OCI-LY7 (cell line): ENCODE measurements at regions not wholly inside any gene's neighbourhood (a gene's known extent, or its start where the extent isn't known, plus 50 kb on each side); places are given as distances from the start of the nearest gene placed in this dataset.

Source experiments
- BruUV-seq: library from RNA; stranded (reverse); fragments of 400-500 nt; replicated peaks from 2 replicates; lab custom pipeline; 2021; lab: Mats Ljungman, UMichigan
- CTCF ChIA-PET: fragments of 300-600 bp; sonication (Branson Sonifier 250); formaldehyde crosslinking; loops from one replicate; lab custom pipeline; 2022; ENCODE audit warnings: antibody characterized with exemption; ENCODE audit not compliant: unreplicated experiment; lab: Charles Lee
- POLR2A ChIA-PET: fragments of 300-600 bp; sonication (Branson Sonifier 250); formaldehyde crosslinking; loops from one replicate; lab custom pipeline; 2022; ENCODE audit warnings: antibody characterized with exemption; lab: Charles Lee
- DNase-seq: peaks from one replicate; pipeline ENCODE4 v3.0.0-alpha.2; 2015; ENCODE audit warnings: low spot score
- H2AFZ ChIP-seq: fragments of 200-600 bp; sonication (generic), shearing (Covaris generic); 2 replicates; pipeline ENCODE4 v1.6.1; 2014; ENCODE audit warnings: mild to moderate bottlenecking, antibody characterized with exemption, low read length, moderate library complexity
- H3K27ac ChIP-seq: fragments of 200-600 bp; sonication (generic); 2 replicates; pipeline ENCODE4 v1.5.1; 2014; ENCODE audit warnings: mixed run types, low read depth, mild to moderate bottlenecking, moderate library complexity, low read length, inconsistent platforms; ENCODE audit not compliant: poor library complexity, severe bottlenecking
- H3K36me3 ChIP-seq: fragments of 200-600 bp; sonication (generic); 2 replicates; pipeline ENCODE4 v1.6.1; 2014; ENCODE audit warnings: mild to moderate bottlenecking, antibody characterized with exemption, low read length, moderate library complexity, mixed read lengths; ENCODE audit not compliant: insufficient read depth
- H3K4me1 ChIP-seq: fragments of 200-600 bp; sonication (generic); 2 replicates; pipeline ENCODE4 v1.5.1; 2014; ENCODE audit warnings: mild to moderate bottlenecking, low read length; ENCODE audit not compliant: insufficient read depth, poor library complexity, severe bottlenecking
- H3K4me2 ChIP-seq: fragments of 200-600 bp; sonication (generic); 2 replicates; pipeline ENCODE4 v1.6.1; 2014; ENCODE audit warnings: mild to moderate bottlenecking, low read length
- H3K4me3 ChIP-seq: fragments of 200-600 bp; sonication (generic); 2 replicates; pipeline ENCODE4 v1.5.1; 2014; ENCODE audit warnings: mild to moderate bottlenecking, low read depth, low read length; ENCODE audit not compliant: poor library complexity, severe bottlenecking
- H3K79me2 ChIP-seq: fragments of 200-600 bp; sonication (generic); 2 replicates; pipeline ENCODE4 v1.6.1; 2016; ENCODE audit warnings: low read depth, mild to moderate bottlenecking, low read length, moderate library complexity, mixed read lengths; ENCODE audit not compliant: insufficient read depth
- H3K9me2 ChIP-seq: fragments of 200-600 bp; sonication (generic); 2 replicates; pipeline ENCODE4 v1.6.1; 2016; ENCODE audit warnings: mild to moderate bottlenecking, low read length, mixed read lengths; ENCODE audit not compliant: insufficient read depth
- H3K9me3 ChIP-seq: fragments of 200-600 bp; sonication (generic); 2 replicates; pipeline ENCODE4 v1.6.1; 2014; ENCODE audit warnings: mild to moderate bottlenecking, mixed run types, low read length, mixed read lengths
- H4K20me1 ChIP-seq: fragments of 200-600 bp; sonication (generic); 2 replicates; pipeline ENCODE4 v1.6.1; 2014; ENCODE audit warnings: mild to moderate bottlenecking, antibody characterized with exemption, low read length, moderate library complexity, mixed read lengths; ENCODE audit not compliant: insufficient read depth
- EZH2phosphoT487 ChIP-seq: fragments of 200-600 bp; sonication (generic); IDR thresholded peaks from 2 replicates; pipeline ENCODE4 v1.6.1; 2018; ENCODE audit warnings: low read depth, borderline replicate concordance, mild to moderate bottlenecking, mixed run types, antibody characterized with exemption, low read length, moderate library complexity, mixed read lengths
- intact Hi-C: fragments of 100-400 bp; cut with micrococcal nuclease; formaldehyde crosslinking; loops from one replicate; pipeline ENCODE4 v1.10.0; 2022; ENCODE audit not compliant: unreplicated experiment
- TF ChIP-seq, protein P1 (sequence below): fragments of 200-600 bp; sonication (generic); conservative IDR thresholded peaks from 2 replicates; pipeline ENCODE4 v1.5.1; 2014; ENCODE audit warnings: mild to moderate bottlenecking, antibody characterized with exemption, low read length, moderate library complexity, mixed read lengths

DNA sequence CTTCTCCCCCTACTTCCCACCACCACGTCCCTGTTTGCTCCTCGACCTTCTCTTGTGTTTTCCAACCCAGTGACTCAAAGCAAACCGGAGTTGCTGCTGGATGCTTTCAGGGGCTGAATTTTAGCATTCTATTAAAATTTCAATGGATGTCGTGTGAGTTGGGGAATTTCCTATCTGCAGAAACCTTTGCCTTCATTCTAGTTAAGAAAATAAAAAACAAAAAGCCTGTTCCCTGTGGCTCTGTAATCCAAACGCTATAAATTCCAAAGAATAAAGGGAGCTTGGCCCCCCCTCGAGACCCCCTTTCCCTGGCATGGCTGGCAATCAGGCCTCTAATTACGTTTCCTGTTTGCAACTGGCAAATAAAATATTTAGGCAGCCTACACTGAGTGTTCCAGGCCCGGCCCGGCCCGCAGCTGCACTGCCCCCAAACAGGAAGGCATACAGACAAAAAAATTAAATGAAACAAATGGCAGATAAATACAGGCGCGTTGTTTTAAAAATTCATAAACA, 139.4 kb upstream of the PPP1R26 start:
- Histone ChIP-seq H3K4me1 (no peaks in the 10 kb centered on the region), H3K4me3 (no peak overlapping the region), H3K79me2 (no peaks in the 10 kb centered on the region), H3K27ac (no peak overlapping the region), H2AFZ (no peak overlapping the region), H3K9me2 (no peaks in the 10 kb centered on the region), H3K36me3 (no peaks in the 10 kb centered on the region), H3K9me3 (no peaks in the 10 kb centered on the region), H3K4me2 (no peak overlapping the region), H4K20me1 (no peaks in the 10 kb centered on the region)
- ChIA-PET POLR2A (no interaction called here), CTCF (no interaction called here)
- no TSS peak for BruUV-seq
- intact Hi-C loops, result no loop called here
- DNase-seq, result no peak
- TF ChIP-seq, protein P1, sequence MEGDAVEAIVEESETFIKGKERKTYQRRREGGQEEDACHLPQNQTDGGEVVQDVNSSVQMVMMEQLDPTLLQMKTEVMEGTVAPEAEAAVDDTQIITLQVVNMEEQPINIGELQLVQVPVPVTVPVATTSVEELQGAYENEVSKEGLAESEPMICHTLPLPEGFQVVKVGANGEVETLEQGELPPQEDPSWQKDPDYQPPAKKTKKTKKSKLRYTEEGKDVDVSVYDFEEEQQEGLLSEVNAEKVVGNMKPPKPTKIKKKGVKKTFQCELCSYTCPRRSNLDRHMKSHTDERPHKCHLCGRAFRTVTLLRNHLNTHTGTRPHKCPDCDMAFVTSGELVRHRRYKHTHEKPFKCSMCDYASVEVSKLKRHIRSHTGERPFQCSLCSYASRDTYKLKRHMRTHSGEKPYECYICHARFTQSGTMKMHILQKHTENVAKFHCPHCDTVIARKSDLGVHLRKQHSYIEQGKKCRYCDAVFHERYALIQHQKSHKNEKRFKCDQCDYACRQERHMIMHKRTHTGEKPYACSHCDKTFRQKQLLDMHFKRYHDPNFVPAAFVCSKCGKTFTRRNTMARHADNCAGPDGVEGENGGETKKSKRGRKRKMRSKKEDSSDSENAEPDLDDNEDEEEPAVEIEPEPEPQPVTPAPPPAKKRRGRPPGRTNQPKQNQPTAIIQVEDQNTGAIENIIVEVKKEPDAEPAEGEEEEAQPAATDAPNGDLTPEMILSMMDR, result no peak
- TF ChIP-seq EZH2phosphoT487, result no peak

DNA sequence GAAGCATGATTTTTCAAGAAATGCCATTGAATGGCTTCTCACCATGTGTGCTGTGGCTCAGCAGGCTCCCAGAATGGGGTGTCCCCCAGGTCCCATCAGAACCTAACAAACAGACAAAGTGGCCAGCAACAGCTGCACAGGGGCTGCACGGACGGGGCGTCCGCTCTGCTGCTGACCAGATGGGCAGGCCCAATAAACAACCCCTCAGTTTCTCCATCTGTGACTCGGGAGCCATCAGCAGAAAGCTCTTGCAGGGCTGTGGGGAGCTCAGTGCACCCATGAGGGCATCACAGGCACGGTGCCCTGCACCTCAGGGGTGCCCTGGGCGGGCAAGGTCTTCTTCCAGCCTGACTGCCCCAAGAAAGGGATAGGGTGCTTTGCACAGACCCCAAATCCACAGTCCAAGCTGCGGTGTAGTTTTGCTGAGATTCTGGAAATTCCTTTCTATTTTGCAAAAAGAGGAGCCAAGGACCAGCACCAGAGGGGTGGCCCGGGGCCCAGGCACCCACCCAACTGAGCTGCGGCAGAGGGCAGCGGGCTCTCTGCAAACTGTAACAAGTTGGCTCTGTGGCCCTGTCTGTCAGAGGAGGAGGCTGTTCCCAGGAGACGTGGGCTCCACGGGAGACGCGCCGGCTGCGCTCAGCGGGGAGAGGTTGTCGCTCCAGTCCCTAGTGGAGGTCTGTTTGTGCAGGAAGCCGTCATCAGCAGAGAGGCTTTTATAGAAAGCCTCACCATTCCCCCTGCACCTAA, 138.7 kb upstream of the PPP1R26 start:
- Histone ChIP-seq H3K4me2 (no peak overlapping the region), H2AFZ (no peak overlapping the region), H3K36me3 (no peaks in the 10 kb centered on the region), H3K9me2 (no peaks in the 10 kb centered on the region), H3K79me2 (no peaks in the 10 kb centered on the region), H3K27ac (no peak overlapping the region), H3K4me3 (no peak overlapping the region), H4K20me1 (no peaks in the 10 kb centered on the region), H3K4me1 (no peaks in the 10 kb centered on the region), H3K9me3 (no peaks in the 10 kb centered on the region)
- intact Hi-C loops, result no loop called here
- POLR2A ChIA-PET, result no interaction called here
- CTCF ChIA-PET, result no interaction called here
- no peak for TF ChIP-seq EZH2phosphoT487
- TF ChIP-seq, protein P1, result no peak
- no TSS peak for BruUV-seq
- no peak for DNase-seq

DNA sequence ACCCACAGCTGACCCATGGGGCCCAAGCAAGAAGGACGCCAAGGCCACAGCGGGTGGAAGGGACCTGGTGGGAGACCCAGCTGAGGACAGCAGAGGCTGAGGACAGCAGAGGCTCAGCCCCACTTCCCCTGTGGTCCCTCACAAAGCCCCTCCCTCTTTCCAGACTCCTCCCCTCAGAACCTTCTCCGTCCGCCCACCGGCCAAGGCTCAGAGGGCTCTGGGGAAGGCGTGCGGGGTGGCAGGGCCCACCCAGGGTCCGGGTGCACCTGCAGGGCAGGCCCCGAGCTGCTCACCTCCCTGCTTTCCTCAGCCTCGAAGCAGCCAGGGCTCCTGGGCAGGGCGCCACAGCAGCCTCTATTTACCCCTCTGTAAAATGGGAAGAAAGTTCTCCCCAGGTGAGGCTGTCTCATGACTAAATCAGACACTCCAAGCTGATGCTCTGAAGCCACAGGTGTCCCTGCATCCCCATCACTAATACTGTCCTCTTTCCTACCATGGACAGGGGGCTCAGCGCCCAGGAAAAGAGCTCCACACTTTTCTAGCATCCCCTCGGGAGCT, 137.9 kb upstream of the PPP1R26 start:
- Histone ChIP-seq H3K27ac (no peak overlapping the region), H3K4me3 (no peak overlapping the region), H3K9me2 (no peaks in the 10 kb centered on the region), H3K4me1 (no peaks in the 10 kb centered on the region), H2AFZ (no peak overlapping the region), H3K36me3 (no peaks in the 10 kb centered on the region), H3K9me3 (no peaks in the 10 kb centered on the region), H3K79me2 (no peaks in the 10 kb centered on the region), H4K20me1 (no peaks in the 10 kb centered on the region), H3K4me2 (no peak overlapping the region)
- no TSS peak for BruUV-seq
- POLR2A ChIA-PET, result no interaction called here
- intact Hi-C loops, result no loop called here
- TF ChIP-seq EZH2phosphoT487, result no peak
- TF ChIP-seq, protein P1, result no peak
- no peak for DNase-seq
- CTCF ChIA-PET, result no interaction called here
